ENCODE measurements at regions not wholly inside any gene's neighbourhood (a gene's known extent, or its start where the extent isn't known, plus 50 kb on each side); places are given as distances from the start of the nearest gene placed in this dataset.

- no peak overlapping the region for H3K27ac ChIP-seq
- H3K36me3 ChIP-seq, result no peaks in the 10 kb centered on the region
- no peak for DNase-seq (ENCODE audit: low spot score)
- WGBS, result 90% methylated on average over 2 of the region's 2 CpGs
- intact Hi-C loops (cut with DNase I), result no loop called here
- H3K9me3 ChIP-seq, result no peaks in the 10 kb centered on the region
- H3K27me3 ChIP-seq (replicated peaks; ENCODE audit: insufficient read depth), result no peaks in the 10 kb centered on the region
- H3K4me1 ChIP-seq (replicated peaks), result no peaks in the 10 kb centered on the region
- TF ChIP-seq POLR2A (IDR thresholded peaks at IDR 0.05) (no peak), CTCF (IDR thresholded peaks at IDR 0.05) (no peak), POLR2AphosphoS5 (IDR thresholded peaks at IDR 0.05) (no peak)
- no peak overlapping the region for H3K4me3 ChIP-seq
Measured at GRCh38 chr1:182286761-182287160, 104.8 kb downstream of the GLUL start.

GRCh38 chr1:182283746-182284544 lies 107.6 kb downstream of the GLUL start:
- no peak for DNase-seq (ENCODE audit: low spot score)
- no peaks in the 10 kb centered on the region for H3K9me3 ChIP-seq
- intact Hi-C loops (cut with DNase I), result no loop called here
- H3K27me3 ChIP-seq (replicated peaks; ENCODE audit: insufficient read depth), result no peaks in the 10 kb centered on the region
- no peak overlapping the region for H3K27ac ChIP-seq
- no peak overlapping the region for H3K4me3 ChIP-seq
- no peaks in the 10 kb centered on the region for H3K4me1 ChIP-seq (replicated peaks)
- TF ChIP-seq CTCF (IDR thresholded peaks at IDR 0.05), result no peak
- no peak for TF ChIP-seq POLR2A (IDR thresholded peaks at IDR 0.05)
- no peak for TF ChIP-seq POLR2AphosphoS5 (IDR thresholded peaks at IDR 0.05)
- H3K36me3 ChIP-seq, result no peaks in the 10 kb centered on the region
- 87% methylated on average over 3 of the region's 3 CpGs for WGBS

DNA sequence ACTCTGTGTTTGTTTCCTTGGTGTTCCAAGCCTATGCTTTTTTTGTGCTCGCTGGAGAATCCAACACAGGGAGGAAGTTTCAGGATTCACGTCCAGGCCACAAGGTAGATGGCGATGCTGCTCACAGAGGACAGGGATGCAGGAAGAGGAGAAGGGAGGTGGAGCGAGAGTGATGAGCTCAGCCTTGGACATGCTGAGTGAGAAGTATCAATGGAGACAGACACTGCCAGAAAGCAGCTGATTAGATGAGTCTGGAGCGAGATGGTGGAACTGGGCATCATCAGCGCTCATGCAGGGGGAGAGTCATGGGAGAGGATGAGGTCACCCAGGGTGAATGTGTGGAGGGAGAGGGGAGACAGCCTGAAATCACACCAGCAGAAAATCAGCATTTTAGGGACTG lies 110.0 kb downstream of the GLUL start:
- no peak overlapping the region for H3K27ac ChIP-seq
- intact Hi-C loops (cut with DNase I), result no loop called here

DNA sequence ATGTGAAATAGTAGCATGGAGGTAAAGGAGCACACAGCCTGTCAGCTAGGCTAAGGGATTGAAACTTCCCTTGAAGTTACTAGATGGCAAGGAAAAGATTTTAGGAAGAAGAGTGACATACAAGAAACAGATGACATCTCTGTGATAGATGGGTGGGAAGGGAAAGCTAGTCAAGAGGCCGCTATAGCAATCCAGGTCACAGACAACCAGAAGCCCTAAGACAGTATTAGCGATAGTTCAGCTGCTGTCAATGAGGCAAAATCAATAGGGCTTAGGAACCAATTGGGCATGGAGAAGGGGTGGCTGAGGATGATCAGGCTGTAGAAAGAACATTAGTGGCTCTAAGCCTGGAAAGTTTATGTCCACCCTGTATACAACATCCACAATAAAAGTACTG lies 111.1 kb downstream of the GLUL start:
- WGBS, result 96% methylated on average over 2 of the region's 2 CpGs
- H3K27ac ChIP-seq, result no peak overlapping the region
- intact Hi-C loops (cut with DNase I), result no loop called here

More for the DNA sequence above, 110.0 kb downstream of the GLUL start:
- no peaks in the 10 kb centered on the region for H3K9me3 ChIP-seq
- TF ChIP-seq CTCF (IDR thresholded peaks at IDR 0.05), result no peak
- no peak for TF ChIP-seq POLR2A (IDR thresholded peaks at IDR 0.05)
- no peak for TF ChIP-seq POLR2AphosphoS5 (IDR thresholded peaks at IDR 0.05)
- H3K4me3 ChIP-seq, result no peak overlapping the region
- 82% methylated on average over 6 of the region's 6 CpGs for WGBS
- DNase-seq (ENCODE audit: low spot score), result no peak
- no peaks in the 10 kb centered on the region for H3K27me3 ChIP-seq (replicated peaks; ENCODE audit: insufficient read depth)
- H3K36me3 ChIP-seq, result no peaks in the 10 kb centered on the region
- no peaks in the 10 kb centered on the region for H3K4me1 ChIP-seq (replicated peaks)

More for the DNA sequence above, 111.1 kb downstream of the GLUL start:
- Histone ChIP-seq H3K9me3 (no peaks in the 10 kb centered on the region), H3K4me3 (no peak overlapping the region), H3K36me3 (no peaks in the 10 kb centered on the region), H3K27me3 (replicated peaks; ENCODE audit: insufficient read depth) (no peaks in the 10 kb centered on the region), H3K4me1 (replicated peaks) (no peaks in the 10 kb centered on the region)
- DNase-seq (ENCODE audit: low spot score), result no peak
- no peak for TF ChIP-seq POLR2A (IDR thresholded peaks at IDR 0.05)
- TF ChIP-seq CTCF (IDR thresholded peaks at IDR 0.05), result no peak
- no peak for TF ChIP-seq POLR2AphosphoS5 (IDR thresholded peaks at IDR 0.05)
